H1 (cell line): ENCODE measurements at regions not wholly inside any gene's neighbourhood (a gene's known extent, or its start where the extent isn't known, plus 50 kb on each side); places are given as distances from the start of the nearest gene placed in this dataset.

Experiments used
- CTCF ChIA-PET: fragments of 300-600 bp; sonication (Branson Sonifier 250); formaldehyde crosslinking; loops from one replicate; lab custom pipeline; 2021; ENCODE audit not compliant: partially characterized antibody; lab: Charles Lee
- POLR2A ChIA-PET: fragments of 300-600 bp; sonication (Branson Sonifier 250); formaldehyde crosslinking; loops from one replicate; lab custom pipeline; 2021; ENCODE audit warnings: inconsistent platforms; ENCODE audit not compliant: partially characterized antibody; lab: Charles Lee
- DNase-seq, 2 experiments: peaks; one replicate each; pipeline versions ENCODE4 v3.0.0 to v3.0.0-alpha.2; 2010 to 2022; ENCODE audit warnings: low spot score in 2 of 2, low read depth in 1 of 2, mixed read lengths in 1 of 2
- FAIRE-seq: peaks from 2 replicates; lab custom pipeline; 2011; peaks lifted over from hg19 to GRCh38; lab: Jason Lieb, UNC
- H2AFZ ChIP-seq: 2 replicates; pipeline ENCODE4 v1.8.1; 2012; ENCODE audit warnings: low read length, inconsistent platforms
- H2AK5ac ChIP-seq: 2 replicates; pipeline ENCODE4 v1.6.1; 2013; ENCODE audit warnings: low read depth, low read length
- H2BK120ac ChIP-seq: replicated peaks from 2 replicates; pipeline ENCODE3; 2013; ENCODE audit warnings: low read depth, low read length, inconsistent platforms
- H2BK12ac ChIP-seq: 2 replicates; pipeline ENCODE4 v1.6.1; 2013; ENCODE audit warnings: low read depth, low read length
- H2BK15ac ChIP-seq: 2 replicates; pipeline ENCODE4 v1.6.1; 2013; ENCODE audit warnings: low read length
- H2BK20ac ChIP-seq: 2 replicates; pipeline ENCODE4 v1.6.1; 2013; ENCODE audit warnings: low read length
- H2BK5ac ChIP-seq: 2 replicates; pipeline ENCODE4 v1.6.1; 2013; ENCODE audit warnings: low read depth, low read length
- H3K14ac ChIP-seq: 2 replicates; pipeline ENCODE4 v1.6.1; 2013; ENCODE audit warnings: inconsistent platforms; ENCODE audit not compliant: insufficient read length
- H3K18ac ChIP-seq: 2 replicates; pipeline ENCODE4 v1.6.1; 2013; ENCODE audit warnings: low read length; ENCODE audit errors: extremely low read depth
- H3K23ac ChIP-seq: 2 replicates; pipeline ENCODE4 v1.6.1; 2013; ENCODE audit warnings: inconsistent platforms; ENCODE audit not compliant: insufficient read length
- H3K23me2 ChIP-seq: 2 replicates; pipeline ENCODE4 v1.6.1; 2013; ENCODE audit warnings: low read depth, low read length
- H3K27ac ChIP-seq: 2 replicates; pipeline ENCODE4 v1.6.1; 2011; ENCODE audit warnings: low read depth, low read length, inconsistent platforms
- H3K27me3 ChIP-seq, 4 experiments: replicated peaks in 1 of 4; 1 replicate in 1 of 4; 2 replicates in 3 of 4; pipeline versions ENCODE4 v1.6.1 to v1.8.1; 2011 to 2013; ENCODE audit warnings: low read length in 3 of 4, mild to moderate bottlenecking in 3 of 4, inconsistent platforms in 2 of 4, mixed read lengths in 2 of 4, moderate library complexity in 1 of 4; ENCODE audit not compliant: control insufficient read depth in 3 of 4, insufficient read depth in 3 of 4; ENCODE audit errors: extremely low read depth in 1 of 4
- H3K36me3 ChIP-seq, 4 experiments: 2 replicates each; pipeline versions ENCODE4 v1.6.1 to v1.8.1; 2011 to 2013; ENCODE audit warnings: mild to moderate bottlenecking in 4 of 4, low read length in 3 of 4, moderate library complexity in 2 of 4, control low read depth in 1 of 4, inconsistent platforms in 1 of 4; ENCODE audit not compliant: insufficient read depth in 4 of 4, control insufficient read depth in 2 of 4
- H3K4ac ChIP-seq: replicated peaks from 2 replicates; pipeline ENCODE3; 2013; ENCODE audit warnings: low read length, low read depth, mixed read lengths, inconsistent platforms; ENCODE audit not compliant: insufficient read length
- H3K4me1 ChIP-seq, 4 experiments: replicated peaks in 1 of 4; 1 replicate in 1 of 4; 2 replicates in 3 of 4; pipeline versions ENCODE4 v1.6.1 to v1.8.1; 2011 to 2013; ENCODE audit warnings: low read length in 3 of 4, inconsistent platforms in 2 of 4, mixed read lengths in 1 of 4; ENCODE audit not compliant: insufficient read depth in 4 of 4, control insufficient read depth in 3 of 4
- H3K4me2 ChIP-seq, 2 experiments: 2 replicates each; pipeline versions ENCODE4 v1.6.1 to v1.8.1; 2011 to 2013; ENCODE audit warnings: low read depth in 2 of 2, low read length in 2 of 2, control low read depth in 1 of 2, inconsistent platforms in 1 of 2, mild to moderate bottlenecking in 1 of 2; ENCODE audit not compliant: insufficient read depth in 1 of 2
- H3K4me3 ChIP-seq, 4 experiments: fragments of 200-600, 300-600 bp in 1 of 4; sonication (generic), shearing (Covaris generic), sonication (Bioruptor Twin) in 1 of 4; 2 replicates each; pipeline versions ENCODE4 v1.5.1 to v1.8.1; 2011 to 2016; ENCODE audit warnings: low read length in 4 of 4, low read depth in 3 of 4, control low read depth in 2 of 4, inconsistent platforms in 2 of 4, mild to moderate bottlenecking in 2 of 4, mixed read lengths in 1 of 4, moderate library complexity in 1 of 4; ENCODE audit not compliant: insufficient read depth in 2 of 4; ENCODE audit errors: extremely low read depth in 1 of 4
- H3K56ac ChIP-seq: replicated peaks from 2 replicates; pipeline ENCODE3; 2013; ENCODE audit warnings: low read depth, mild to moderate bottlenecking, mixed read lengths, low read length, inconsistent platforms; ENCODE audit not compliant: insufficient read length
- H3K79me1 ChIP-seq: 2 replicates; pipeline ENCODE4 v1.6.1; 2013; ENCODE audit warnings: low read depth, low read length, control low read depth
- H3K79me2 ChIP-seq, 2 experiments: 2 replicates each; pipeline versions ENCODE4 v1.6.1 to v1.8.1; 2012 to 2013; ENCODE audit warnings: low read length in 2 of 2, mild to moderate bottlenecking in 2 of 2, inconsistent platforms in 1 of 2; ENCODE audit not compliant: insufficient read depth in 2 of 2, control insufficient read depth in 1 of 2
- H3K9ac ChIP-seq, 4 experiments: replicated peaks in 1 of 4; 1 replicate in 1 of 4; 2 replicates in 3 of 4; pipeline versions ENCODE4 v1.6.1 to v1.8.1; 2011 to 2013; ENCODE audit warnings: low read depth in 3 of 4, low read length in 3 of 4, control low read depth in 2 of 4, mild to moderate bottlenecking in 2 of 4, moderate library complexity in 2 of 4, inconsistent platforms in 1 of 4; ENCODE audit errors: extremely low read depth in 1 of 4
- H3K9me3 ChIP-seq, 2 experiments: 2 replicates each; pipeline versions ENCODE4 v1.6.1 to v1.8.1; 2012 to 2013; ENCODE audit warnings: mild to moderate bottlenecking in 2 of 2, moderate library complexity in 2 of 2, control low read depth in 1 of 2, inconsistent platforms in 1 of 2, low read depth in 1 of 2, low read length in 1 of 2, mixed read lengths in 1 of 2; ENCODE audit not compliant: insufficient read depth in 2 of 2
- H4K20me1 ChIP-seq, 2 experiments: replicated peaks in 1 of 2; 2 replicates each; pipeline versions ENCODE3 to v1.8.1; 2011 to 2013; ENCODE audit warnings: inconsistent platforms in 2 of 2, low read length in 2 of 2, mild to moderate bottlenecking in 1 of 2; ENCODE audit not compliant: insufficient read depth in 2 of 2, control insufficient read depth in 1 of 2
- H4K5ac ChIP-seq: 2 replicates; pipeline ENCODE4 v1.6.1; 2013; ENCODE audit warnings: low read length, low read depth, mixed read lengths, inconsistent platforms; ENCODE audit not compliant: insufficient read length
- H4K8ac ChIP-seq: 2 replicates; pipeline ENCODE4 v1.8.0; 2013; ENCODE audit warnings: mild to moderate bottlenecking, moderate library complexity, low read length, inconsistent platforms; ENCODE audit not compliant: insufficient read depth; ENCODE audit errors: extremely low read depth
- H4K91ac ChIP-seq: replicated peaks from 2 replicates; pipeline ENCODE3; 2013; ENCODE audit warnings: low read length, mixed read lengths, inconsistent platforms; ENCODE audit not compliant: insufficient read length
- KDM5A ChIP-seq: fragments of 200-600 bp; IDR thresholded peaks from 2 replicates; pipeline ENCODE4 v1.7.1; 2012; ENCODE audit warnings: mild to moderate bottlenecking, low read length, inconsistent platforms, mixed read lengths
- NRF1 ChIP-seq: IDR thresholded peaks from 2 replicates; pipeline ENCODE4 v1.6.1; 2011; ENCODE audit warnings: mild to moderate bottlenecking, low read depth, low read length, improper control_type of control experiment
- PHF8 ChIP-seq: fragments of 200-600 bp; sonication (generic); conservative IDR thresholded peaks from 2 replicates; pipeline ENCODE4 v1.7.1; 2012; ENCODE audit warnings: low read depth, mild to moderate bottlenecking, inconsistent platforms, low read length, moderate library complexity
- RNF2 ChIP-seq: fragments of 200-900, 300-1000 bp; sonication (generic); IDR thresholded peaks from 2 replicates; pipeline ENCODE4 v1.7.1; 2016; ENCODE audit warnings: borderline replicate concordance, low read depth, mild to moderate bottlenecking, antibody characterized with exemption, low read length; ENCODE audit not compliant: poor library complexity, severe bottlenecking; ENCODE audit errors: missing control alignments
- ZNF274 ChIP-seq: IDR thresholded peaks from 2 replicates; pipeline ENCODE4 v1.7.0; 2012; ENCODE audit warnings: low read length, borderline replicate concordance; ENCODE audit errors: extremely low read depth
- WGBS, 2 experiments: shearing (Covaris generic) in 1 of 2; methylation state at CpG; one replicate each; pipeline versions ENCODE4 v1.1.6 to v1.1.7; 2013 to 2015; ENCODE audit warnings: low lambda C conversion rate in 2 of 2, mixed read lengths in 2 of 2, inconsistent platforms in 1 of 2, low coverage in 1 of 2, missing lambda C conversion rate in 1 of 2; ENCODE audit not compliant: insufficient replicate concordance in 2 of 2, insufficient coverage in 1 of 2, insufficient read length in 1 of 2; ENCODE audit errors: extremely low coverage in 1 of 2, missing lambda C conversion rate in 1 of 2; 5-methylcytosine and 5-hydroxymethylcytosine counted together

- 90% methylated on average over 5 of the region's 5 CpGs; no CpG with 5 or more reads in 1 of the 2 experiments for WGBS, 2 experiments
- no peak overlapping the region for H3K56ac ChIP-seq
- CTCF ChIA-PET, result no interaction called here
These were observed 141.1 kb upstream of the RUNX1 start for GRCh38 chr21:35190201-35190701.

More at GRCh38 chr21:35190201-35190701, 141.1 kb upstream of the RUNX1 start:
- Histone ChIP-seq H4K8ac (no peak overlapping the region), H3K27ac (no peak overlapping the region), H3K18ac (no peak overlapping the region), H2BK20ac (no peak overlapping the region), H2AFZ (no peak overlapping the region), H3K14ac (no peak overlapping the region), H3K23ac (no peak overlapping the region), H3K23me2 (no peaks in the 10 kb centered on the region), H4K20me1 (no peaks in the 10 kb centered on the region), H2BK15ac (no peak overlapping the region), H3K4me3 (no peak overlapping the region), H3K9ac (no peak overlapping the region), H3K4ac (no peak overlapping the region), H3K27me3 (no peaks in the 10 kb centered on the region), H4K5ac (no peak overlapping the region), H3K36me3 (no peaks in the 10 kb centered on the region), H4K91ac (no peak overlapping the region), H3K79me2 (no peaks in the 10 kb centered on the region), H3K4me1 (no peaks in the 10 kb centered on the region), H2BK12ac (no peak overlapping the region), H3K4me2 (no peak overlapping the region), H2BK5ac (no peak overlapping the region), H3K9me3 (no peaks in the 10 kb centered on the region), H2AK5ac (no peak overlapping the region), H3K79me1 (no peaks in the 10 kb centered on the region), H2BK120ac (no peak overlapping the region)
- FAIRE-seq (no peak), DNase-seq (no peak)
- TF ChIP-seq ZNF274 (no peak), PHF8 (no peak), RNF2 (no peak), NRF1 (no peak), KDM5A (no peak)
- POLR2A ChIA-PET, result interaction anchor here (0.8 to 1.1 kb wide), 2 partner anchors 8 to 10 kb away, joined by 4 to 5 read pairs; no protein-coding TSS in a partner anchor
